ENCODE measurements at regions not wholly inside any gene's neighbourhood (a gene's known extent, or its start where the extent isn't known, plus 50 kb on each side); places are given as distances from the start of the nearest gene placed in this dataset.

GRCh38 chr4:11182031-11182430 lies 246.7 kb downstream of the HS3ST1 start:
- Histone ChIP-seq H3K4me1 (ENCODE audit: control insufficient read depth, insufficient read depth, low read length, poor library complexity, severe bottlenecking) (no peaks in the 10 kb centered on the region), H3K4me3 (ENCODE audit: low read depth, low read length) (no peak overlapping the region), H3K9me3 (ENCODE audit: control insufficient read depth in 2 of 2, low read length in 2 of 2) (no peaks in the 10 kb centered on the region), H3K36me3 (ENCODE audit: control insufficient read depth, insufficient read depth, low read length) (no peaks in the 10 kb centered on the region), H3K27ac (ENCODE audit: insufficient read depth, low read length, poor library complexity, severe bottlenecking) (no peak overlapping the region), H3K27me3 (ENCODE audit: control insufficient read depth, insufficient read depth, low read length) (no peaks in the 10 kb centered on the region)
- Mint-ChIP-seq H3K27ac (no peak overlapping the region), H3K4me1 (no peaks in the 10 kb centered on the region), H3K27me3 (no peaks in the 10 kb centered on the region), H3K9me3 (no peaks in the 10 kb centered on the region), H3K36me3 (no peaks in the 10 kb centered on the region), H3K4me3 (no peak overlapping the region)
- DNase-seq, result no peak
- no peak for ATAC-seq (ENCODE audit: low read depth in 2 of 2)

- Mint-ChIP-seq H3K4me3 (no peak overlapping the region), H3K27me3 (no peaks in the 10 kb centered on the region), H3K36me3 (no peaks in the 10 kb centered on the region), H3K4me1 (no peaks in the 10 kb centered on the region), H3K27ac (no peak overlapping the region), H3K9me3 (peaks cover 0 to 1% (median 0%) of the 10 kb centered on the region in 7 donors)
- no peak overlapping the region for H3K4me3 ChIP-seq (ENCODE audit: low read depth, low read length)
- H3K27me3 ChIP-seq (ENCODE audit: control insufficient read depth, insufficient read depth, low read length), result no peaks in the 10 kb centered on the region
- ATAC-seq (ENCODE audit: low read depth in 2 of 2) (no peak), DNase-seq (no peak)
- no peaks in the 10 kb centered on the region for H3K36me3 ChIP-seq (ENCODE audit: control insufficient read depth, insufficient read depth, low read length)
- H3K9me3 ChIP-seq (ENCODE audit: control insufficient read depth in 2 of 2, low read length in 2 of 2), result no peaks in the 10 kb centered on the region
- H3K27ac ChIP-seq (ENCODE audit: insufficient read depth, low read length, poor library complexity, severe bottlenecking), result no peak overlapping the region
- no peaks in the 10 kb centered on the region for H3K4me1 ChIP-seq (ENCODE audit: control insufficient read depth, insufficient read depth, low read length, poor library complexity, severe bottlenecking)
Measured at GRCh38 chr4:11179796-11180195, 248.9 kb downstream of the HS3ST1 start.

DNA sequence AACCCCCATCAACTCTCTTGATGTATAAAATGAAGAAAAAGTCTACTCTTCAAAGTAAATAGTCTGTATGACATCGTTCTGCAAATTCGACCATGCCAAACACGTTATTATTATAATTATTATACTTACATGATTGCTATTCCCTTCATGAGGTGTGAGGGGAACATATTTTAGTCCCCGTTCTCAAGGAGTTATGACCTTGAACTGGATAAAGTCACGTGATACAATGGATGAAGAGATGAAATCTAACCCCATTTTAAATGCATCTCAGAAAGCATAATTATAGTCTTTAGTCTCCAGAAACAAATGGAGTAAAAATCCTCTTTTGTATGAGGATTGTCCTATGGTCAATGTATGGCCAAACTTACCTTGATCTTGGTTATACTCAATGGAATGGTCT lies 250.3 kb downstream of the HS3ST1 start:
- H3K27me3 ChIP-seq (ENCODE audit: control insufficient read depth, insufficient read depth, low read length), result no peaks in the 10 kb centered on the region
- Mint-ChIP-seq H3K27me3 (no peaks in the 10 kb centered on the region), H3K4me3 (no peak overlapping the region), H3K9me3 (peaks cover 0 to 1% (median 0%) of the 10 kb centered on the region in 7 donors), H3K4me1 (no peaks in the 10 kb centered on the region), H3K36me3 (no peaks in the 10 kb centered on the region), H3K27ac (no peak overlapping the region)
- ATAC-seq (ENCODE audit: low read depth in 2 of 2) (no peak), DNase-seq (no peak)
- no peaks in the 10 kb centered on the region for H3K9me3 ChIP-seq (ENCODE audit: control insufficient read depth in 2 of 2, low read length in 2 of 2)
- H3K27ac ChIP-seq (ENCODE audit: insufficient read depth, low read length, poor library complexity, severe bottlenecking), result no peak overlapping the region
- H3K4me1 ChIP-seq (ENCODE audit: control insufficient read depth, insufficient read depth, low read length, poor library complexity, severe bottlenecking), result no peaks in the 10 kb centered on the region
- H3K4me3 ChIP-seq (ENCODE audit: low read depth, low read length), result no peak overlapping the region
- H3K36me3 ChIP-seq (ENCODE audit: control insufficient read depth, insufficient read depth, low read length), result no peaks in the 10 kb centered on the region

GRCh38 chr4:11175374-11175773 lies 253.3 kb downstream of the HS3ST1 start:
- DNase-seq (no peak), ATAC-seq (ENCODE audit: low read depth in 2 of 2) (no peak)
- Mint-ChIP-seq H3K27ac (no peak overlapping the region), H3K27me3 (no peaks in the 10 kb centered on the region), H3K36me3 (no peaks in the 10 kb centered on the region), H3K4me1 (no peaks in the 10 kb centered on the region), H3K9me3 (peaks cover 0 to 1% (median 0%) of the 10 kb centered on the region in 7 donors), H3K4me3 (no peak overlapping the region)
- Histone ChIP-seq H3K27me3 (ENCODE audit: control insufficient read depth, insufficient read depth, low read length) (no peaks in the 10 kb centered on the region), H3K4me3 (ENCODE audit: low read depth, low read length) (no peak overlapping the region), H3K36me3 (ENCODE audit: control insufficient read depth, insufficient read depth, low read length) (no peaks in the 10 kb centered on the region), H3K4me1 (ENCODE audit: control insufficient read depth, insufficient read depth, low read length, poor library complexity, severe bottlenecking) (no peaks in the 10 kb centered on the region), H3K27ac (ENCODE audit: insufficient read depth, low read length, poor library complexity, severe bottlenecking) (no peak overlapping the region), H3K9me3 (ENCODE audit: control insufficient read depth in 2 of 2, low read length in 2 of 2) (no peaks in the 10 kb centered on the region)

DNA sequence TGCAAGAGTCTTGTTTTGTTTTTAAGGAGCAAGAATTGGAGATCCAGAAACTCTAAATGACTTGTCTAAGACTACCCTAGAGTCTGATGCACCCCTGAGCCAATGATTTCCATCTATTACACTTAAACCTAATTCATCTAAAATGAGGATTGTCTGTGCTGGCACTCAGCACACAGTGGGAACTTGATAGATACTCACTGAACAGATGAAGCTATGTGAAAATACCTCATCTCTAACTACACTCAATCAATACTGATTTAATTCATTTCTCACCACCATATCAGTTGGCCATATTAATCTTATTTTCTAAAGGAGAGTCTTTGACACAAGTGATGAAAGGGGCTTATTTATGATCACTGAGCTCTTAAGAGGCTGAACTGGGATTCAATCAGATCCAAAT lies 262.1 kb downstream of the HS3ST1 start:
- no peaks in the 10 kb centered on the region for H3K4me1 Mint-ChIP-seq
- no peaks in the 10 kb centered on the region for H3K27me3 Mint-ChIP-seq
- ATAC-seq (ENCODE audit: low read depth in 2 of 2), result no peak
- Histone ChIP-seq H3K27me3 (ENCODE audit: control insufficient read depth, insufficient read depth, low read length) (no peaks in the 10 kb centered on the region), H3K27ac (ENCODE audit: insufficient read depth, low read length, poor library complexity, severe bottlenecking) (no peak overlapping the region), H3K9me3 (ENCODE audit: control insufficient read depth in 2 of 2, low read length in 2 of 2) (no peaks in the 10 kb centered on the region), H3K4me3 (ENCODE audit: low read depth, low read length) (no peak overlapping the region), H3K36me3 (ENCODE audit: control insufficient read depth, insufficient read depth, low read length) (no peaks in the 10 kb centered on the region), H3K4me1 (ENCODE audit: control insufficient read depth, insufficient read depth, low read length, poor library complexity, severe bottlenecking) (no peaks in the 10 kb centered on the region)
- H3K9me3 Mint-ChIP-seq, result peaks cover 0 to 3% (median 0%) of the 10 kb centered on the region in 7 donors
- H3K36me3 Mint-ChIP-seq, result no peaks in the 10 kb centered on the region
- no peak overlapping the region for H3K27ac Mint-ChIP-seq
- DNase-seq, result no peak
- H3K4me3 Mint-ChIP-seq, result no peak overlapping the region

- Histone ChIP-seq H3K27me3 (ENCODE audit: control insufficient read depth, insufficient read depth, low read length) (no peaks in the 10 kb centered on the region), H3K9me3 (ENCODE audit: control insufficient read depth in 2 of 2, low read length in 2 of 2) (no peaks in the 10 kb centered on the region), H3K27ac (ENCODE audit: insufficient read depth, low read length, poor library complexity, severe bottlenecking) (no peak overlapping the region), H3K36me3 (ENCODE audit: control insufficient read depth, insufficient read depth, low read length) (no peaks in the 10 kb centered on the region), H3K4me1 (ENCODE audit: control insufficient read depth, insufficient read depth, low read length, poor library complexity, severe bottlenecking) (no peaks in the 10 kb centered on the region), H3K4me3 (ENCODE audit: low read depth, low read length) (no peak overlapping the region)
- Mint-ChIP-seq H3K27ac (no peak overlapping the region), H3K9me3 (peaks cover 0 to 3% (median 0%) of the 10 kb centered on the region in 7 donors), H3K36me3 (no peaks in the 10 kb centered on the region), H3K27me3 (no peaks in the 10 kb centered on the region), H3K4me1 (no peaks in the 10 kb centered on the region), H3K4me3 (no peak overlapping the region)
- ATAC-seq (ENCODE audit: low read depth in 2 of 2) (no peak), DNase-seq (no peak)
Measured at GRCh38 chr4:11166034-11166433, 262.7 kb downstream of the HS3ST1 start.

GRCh38 chr4:11165052-11165451 lies 263.6 kb downstream of the HS3ST1 start:
- no peaks in the 10 kb centered on the region for H3K4me1 Mint-ChIP-seq

GRCh38 chr4:11160288-11160687 lies 268.4 kb downstream of the HS3ST1 start:
- no peak overlapping the region for H3K4me3 Mint-ChIP-seq
- Histone ChIP-seq H3K9me3 (ENCODE audit: control insufficient read depth in 2 of 2, low read length in 2 of 2) (no peaks in the 10 kb centered on the region), H3K27ac (ENCODE audit: insufficient read depth, low read length, poor library complexity, severe bottlenecking) (no peak overlapping the region), H3K4me1 (ENCODE audit: control insufficient read depth, insufficient read depth, low read length, poor library complexity, severe bottlenecking) (no peaks in the 10 kb centered on the region), H3K36me3 (ENCODE audit: control insufficient read depth, insufficient read depth, low read length) (no peaks in the 10 kb centered on the region), H3K27me3 (ENCODE audit: control insufficient read depth, insufficient read depth, low read length) (no peaks in the 10 kb centered on the region), H3K4me3 (ENCODE audit: low read depth, low read length) (no peak overlapping the region)
- DNase-seq (no peak), ATAC-seq (ENCODE audit: low read depth in 2 of 2) (no peak)
- H3K9me3 Mint-ChIP-seq, result no peaks in the 10 kb centered on the region
- no peaks in the 10 kb centered on the region for H3K27me3 Mint-ChIP-seq
- no peak overlapping the region for H3K27ac Mint-ChIP-seq
- no peaks in the 10 kb centered on the region for H3K4me1 Mint-ChIP-seq
- H3K36me3 Mint-ChIP-seq, result no peaks in the 10 kb centered on the region

More at GRCh38 chr4:11165052-11165451, 263.6 kb downstream of the HS3ST1 start:
- H3K27ac ChIP-seq (ENCODE audit: insufficient read depth, low read length, poor library complexity, severe bottlenecking), result no peak overlapping the region
- H3K4me3 ChIP-seq (ENCODE audit: low read depth, low read length), result no peak overlapping the region
- H3K4me3 Mint-ChIP-seq, result no peak overlapping the region
- no peaks in the 10 kb centered on the region for H3K36me3 ChIP-seq (ENCODE audit: control insufficient read depth, insufficient read depth, low read length)
- H3K4me1 ChIP-seq (ENCODE audit: control insufficient read depth, insufficient read depth, low read length, poor library complexity, severe bottlenecking), result no peaks in the 10 kb centered on the region
- H3K36me3 Mint-ChIP-seq, result no peaks in the 10 kb centered on the region
- H3K9me3 Mint-ChIP-seq, result peaks cover 0 to 3% (median 0%) of the 10 kb centered on the region in 7 donors
- no peaks in the 10 kb centered on the region for H3K27me3 ChIP-seq (ENCODE audit: control insufficient read depth, insufficient read depth, low read length)
- DNase-seq, result no peak
- no peaks in the 10 kb centered on the region for H3K27me3 Mint-ChIP-seq
- no peaks in the 10 kb centered on the region for H3K9me3 ChIP-seq (ENCODE audit: control insufficient read depth in 2 of 2, low read length in 2 of 2)
- no peak overlapping the region for H3K27ac Mint-ChIP-seq
- no peak for ATAC-seq (ENCODE audit: low read depth in 2 of 2)
